Gastroesophageal sphincter (tissue), 4 donors: ENCODE measurements at regions not wholly inside any gene's neighbourhood (a gene's known extent, or its start where the extent isn't known, plus 50 kb on each side); places are given as distances from the start of the nearest gene placed in this dataset.

Experiments used
- ATAC-seq: fragments of 150-250 bp; one replicate; pipeline ENCODE4 v1.9.1; 2016; ENCODE audit warnings: mild to moderate bottlenecking, moderate library complexity
- H3K27ac ChIP-seq, 4 donors: fragments of 200-600 bp; sonication (generic) in 3 of 4; 1 replicate in 3 of 4; 2 replicates in 1 of 4; pipeline ENCODE4 v1.5.1; 2016 to 2019
- H3K27me3 ChIP-seq: fragments of 200-600 bp; sonication (generic); one replicate; pipeline ENCODE4 v1.5.1; 2019
- H3K36me3 ChIP-seq, 2 donors: fragments of 200-600 bp; sonication (generic); one replicate each; pipeline ENCODE4 v1.5.1; 2019; ENCODE audit warnings: control low read depth in 1 of 2
- H3K4me1 ChIP-seq, 3 donors: fragments of 200-600 bp; sonication (generic); 1 replicate in 2 of 3; 2 replicates in 1 of 3; pipeline ENCODE4 v1.5.1; 2016 to 2019; ENCODE audit warnings: control low read depth in 2 of 3
- H3K4me3 ChIP-seq, 2 donors: fragments of 200-600 bp; sonication (generic); one replicate each; pipeline ENCODE4 v1.5.1; 2019; ENCODE audit warnings: mild to moderate bottlenecking in 1 of 2, moderate library complexity in 1 of 2
- H3K9me3 ChIP-seq, 3 donors: fragments of 200-600 bp; sonication (generic); one replicate each; pipeline ENCODE4 v1.5.1; 2017 to 2019; ENCODE audit warnings: control low read depth in 2 of 3
- CTCF ChIP-seq, 4 experiments: fragments of 200-600 bp in 2 of 4; fragments of 450-650 bp in 2 of 4; sonication (generic) in 1 of 4; IDR thresholded peaks; one replicate each; pipeline ENCODE4 v1.5.1; 2017 to 2019; ENCODE audit warnings: antibody characterized with exemption in 4 of 4, mild to moderate bottlenecking in 2 of 4, moderate library complexity in 2 of 4
- EP300 ChIP-seq: sonication (generic); formaldehyde crosslinking; IDR thresholded peaks from one replicate; pipeline ENCODE4 v1.6.1; 2017; ENCODE audit warnings: antibody characterized with exemption, mild to moderate bottlenecking
- POLR2A ChIP-seq, 2 donors: fragments of 450-650 bp; IDR thresholded peaks; one replicate each; pipeline ENCODE4 v1.6.1; 2017; ENCODE audit warnings: antibody characterized with exemption in 2 of 2, mild to moderate bottlenecking in 2 of 2, moderate library complexity in 1 of 2
- POLR2AphosphoS5 ChIP-seq: sonication (generic); formaldehyde crosslinking; IDR thresholded peaks from one replicate; pipeline ENCODE4 v1.6.1; 2017; ENCODE audit warnings: antibody characterized with exemption
- WGBS, 2 donors: methylation state at CpG; one replicate each; pipeline ENCODE4 v1.1.5; 2018; ENCODE audit warnings: low coverage in 1 of 2; 5-methylcytosine and 5-hydroxymethylcytosine counted together

- no peak overlapping the region for H3K4me3 ChIP-seq
- no peak for ATAC-seq
- H3K9me3 ChIP-seq: no peaks in the 10 kb centered on the region
- WGBS, 2 donors: 69 to 100% methylated on average over 1 to 3 of the region's 9 CpGs
- H3K36me3 ChIP-seq: peaks cover 0 to 93% of the 10 kb centered on the region in 2 donors
- H3K27ac ChIP-seq: no peak overlapping the region
- peaks cover 0 to 26% (median 8%) of the 10 kb centered on the region in 3 donors for H3K4me1 ChIP-seq
- no peaks in the 10 kb centered on the region for H3K27me3 ChIP-seq
- TF ChIP-seq POLR2AphosphoS5: no peak
- no peak for TF ChIP-seq POLR2A (IDR thresholded peaks at IDR 0.05)
- no peak for TF ChIP-seq CTCF (IDR thresholded peaks at IDR 0.05)
- no peak for TF ChIP-seq EP300
Measured at GRCh38 chr17:77496831-77497577, 356.2 kb downstream of the SEC14L1 start.

- Histone ChIP-seq H3K9me3 (no peaks in the 10 kb centered on the region), H3K36me3 (peaks cover 0 to 87% of the 10 kb centered on the region in 2 donors), H3K4me3 (no peak overlapping the region), H3K27ac (no peak overlapping the region), H3K27me3 (no peaks in the 10 kb centered on the region), H3K4me1 (peaks cover 0 to 26% (median 8%) of the 10 kb centered on the region in 3 donors)
- ATAC-seq: no peak
- TF ChIP-seq POLR2AphosphoS5 (no peak), CTCF (IDR thresholded peaks at IDR 0.05) (no peak), EP300 (no peak), POLR2A (IDR thresholded peaks at IDR 0.05) (no peak)
- WGBS, 2 donors: 80% methylated on average over 1 of the region's 8 CpGs; no CpG with 5 or more reads in 1 of the 2 donors
Measured at GRCh38 chr17:77497578-77497934, 356.8 kb downstream of the SEC14L1 start.

GRCh38 chr17:77498091-77498741, 357.4 kb downstream of the SEC14L1 start:
- Histone ChIP-seq H3K36me3 (peaks cover 0 to 81% of the 10 kb centered on the region in 2 donors), H3K27me3 (no peaks in the 10 kb centered on the region), H3K9me3 (no peaks in the 10 kb centered on the region), H3K27ac (no peak overlapping the region), H3K4me3 (no peak overlapping the region), H3K4me1 (peaks cover 0 to 21% (median 8%) of the 10 kb centered on the region in 3 donors)
- TF ChIP-seq POLR2AphosphoS5: no peak
- TF ChIP-seq EP300: no peak
- no peak for TF ChIP-seq POLR2A (IDR thresholded peaks at IDR 0.05)
- no peak for TF ChIP-seq CTCF (IDR thresholded peaks at IDR 0.05)
- no peak for ATAC-seq
- WGBS, 2 donors: no CpG with 5 or more reads among the region's 25 CpGs

GRCh38 chr17:77498791-77499698, 358.3 kb downstream of the SEC14L1 start:
- no peak overlapping the region for H3K4me3 ChIP-seq
- peaks cover 0 to 15% (median 8%) of the 10 kb centered on the region in 3 donors for H3K4me1 ChIP-seq
- H3K9me3 ChIP-seq: no peaks in the 10 kb centered on the region
- WGBS, 2 donors: 90 to 100% methylated on average over 1 to 4 of the region's 28 CpGs
- H3K27ac ChIP-seq: no peak overlapping the region
- H3K36me3 ChIP-seq: peaks cover 0 to 74% of the 10 kb centered on the region in 2 donors
- H3K27me3 ChIP-seq: no peaks in the 10 kb centered on the region
- no peak for ATAC-seq
- TF ChIP-seq POLR2A (IDR thresholded peaks at IDR 0.05) (no peak), CTCF (IDR thresholded peaks at IDR 0.05) (no peak), EP300 (no peak), POLR2AphosphoS5 (peak; percentile 4)
